Erythroblast (primary cell): ENCODE measurements at regions not wholly inside any gene's neighbourhood (a gene's known extent, or its start where the extent isn't known, plus 50 kb on each side); places are given as distances from the start of the nearest gene placed in this dataset.
A peak's percentile ranks its signal among the peaks of the same experiment; 100 is the strongest.
"Not testable (repeated sequence)": the region's sequence is repeated elsewhere in the genome, so short reads cannot be mapped to it uniquely, and the experiment has no call there.

ENCODE experiments used
- DNase-seq, 2 experiments: peaks; one replicate each; lab custom pipeline; 2025; lab: John Stamatoyannopoulos, UW
- GATA1 ChIP-seq: IDR thresholded peaks from 2 replicates; pipeline ENCODE4 v1.6.1; 2011; ENCODE audit warnings: low read depth, mild to moderate bottlenecking, control low read depth, low read length, moderate library complexity
- POLR2A ChIP-seq: IDR thresholded peaks from 2 replicates; pipeline ENCODE4 v1.6.1; 2011; ENCODE audit warnings: mild to moderate bottlenecking, low read length

DNA sequence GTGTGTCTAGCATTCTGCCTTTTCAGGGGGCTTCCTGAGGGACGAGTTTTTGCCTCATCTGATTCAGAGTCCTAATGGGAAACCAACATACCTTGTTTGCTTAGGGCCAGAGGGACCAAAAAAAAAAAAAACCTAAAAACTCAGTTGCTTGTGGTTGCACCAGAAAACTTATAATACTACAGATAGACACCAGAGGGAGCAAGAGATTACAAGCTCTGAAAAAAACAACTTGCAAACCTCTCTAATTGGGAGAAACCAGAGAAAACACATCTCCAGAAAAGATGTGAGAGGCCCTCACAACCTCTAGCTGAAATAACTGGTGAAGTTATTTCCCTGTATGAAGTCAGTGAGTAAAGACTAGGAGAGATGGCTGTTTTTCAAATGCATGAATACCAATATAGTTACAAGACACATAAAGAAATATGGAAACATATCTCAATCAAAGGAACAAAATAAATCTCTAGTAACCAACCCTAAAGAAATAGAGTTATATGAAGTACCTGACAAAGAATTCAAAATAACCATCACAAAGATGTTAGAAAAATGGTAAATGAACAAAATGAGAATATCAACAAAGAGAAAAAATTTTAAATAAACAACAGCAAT is 233.7 kb upstream of the NFIA start:
- DNase-seq = peak; percentile 64 to 86
- TF ChIP-seq GATA1 (no peak), POLR2A (no peak)

GRCh38 chr1:60847855-60848582 is 234.3 kb upstream of the NFIA start:
- no peak for DNase-seq
- no peak for TF ChIP-seq GATA1
- TF ChIP-seq POLR2A = no peak

DNA sequence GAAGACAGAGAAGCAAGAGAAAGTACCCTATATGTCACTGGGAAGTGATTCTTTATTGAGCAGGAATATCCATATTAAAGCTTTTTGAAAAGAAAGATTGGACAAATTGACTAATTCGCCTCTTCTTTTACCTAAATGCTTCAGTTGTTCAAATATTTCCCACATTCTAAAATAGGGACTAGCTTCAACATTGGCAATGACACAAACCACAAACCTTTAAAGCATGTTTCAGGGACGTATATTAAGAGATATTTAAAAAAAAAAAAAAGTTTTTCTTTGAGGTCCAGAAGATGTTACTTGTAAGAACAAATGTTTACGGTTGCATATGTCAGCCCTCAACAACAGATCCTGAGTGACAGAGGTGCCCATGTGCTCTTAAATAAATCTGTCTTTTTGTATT is 235.0 kb upstream of the NFIA start:
- DNase-seq = no peak
- TF ChIP-seq POLR2A (no peak), GATA1 (no peak)

- not testable (repeated sequence) for DNase-seq
Measured at GRCh38 chr1:60845659-60846058, 236.7 kb upstream of the NFIA start.

- no peak for DNase-seq
- no peak for TF ChIP-seq POLR2A
Measured at GRCh38 chr1:60842304-60842703, 240.1 kb upstream of the NFIA start.

GRCh38 chr1:60841116-60842046 is 241.0 kb upstream of the NFIA start:
- no peak for DNase-seq
- TF ChIP-seq GATA1 = no peak
- TF ChIP-seq POLR2A = no peak

GRCh38 chr1:60840476-60840875 is 241.9 kb upstream of the NFIA start:
- not testable (repeated sequence) for DNase-seq

DNA sequence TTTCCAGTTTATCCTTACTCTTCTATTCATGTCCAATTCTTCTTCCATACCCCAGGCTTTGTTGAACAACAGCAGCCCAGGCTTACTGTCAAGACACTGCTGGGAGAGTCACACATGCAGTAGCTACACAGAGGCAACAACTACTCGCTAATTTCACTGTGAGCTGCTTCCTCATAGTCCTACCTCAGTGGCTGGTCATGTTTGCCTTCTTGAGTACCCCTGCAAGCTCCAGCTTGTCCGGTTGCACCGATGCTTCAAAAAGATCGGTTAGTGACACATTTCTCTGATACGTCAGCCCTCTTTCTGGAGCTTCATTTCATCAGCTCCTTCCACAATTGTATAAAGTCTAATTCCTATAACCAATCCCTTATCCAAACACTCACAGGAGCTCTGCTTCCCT is 246.7 kb upstream of the NFIA start:
- DNase-seq = no peak
- TF ChIP-seq POLR2A = no peak
- no peak for TF ChIP-seq GATA1

- DNase-seq = peak; percentile 24 to 56
- TF ChIP-seq POLR2A (no peak), GATA1 (no peak)
Measured at GRCh38 chr1:60833173-60833572, 249.2 kb upstream of the NFIA start.

GRCh38 chr1:60832367-60832766 is 250.0 kb upstream of the NFIA start:
- DNase-seq = no peak
- TF ChIP-seq POLR2A (no peak), GATA1 (no peak)

- DNase-seq = no peak
- TF ChIP-seq GATA1 (no peak), POLR2A (no peak)
Measured at GRCh38 chr1:60831780-60832179, 250.6 kb upstream of the NFIA start.

DNA sequence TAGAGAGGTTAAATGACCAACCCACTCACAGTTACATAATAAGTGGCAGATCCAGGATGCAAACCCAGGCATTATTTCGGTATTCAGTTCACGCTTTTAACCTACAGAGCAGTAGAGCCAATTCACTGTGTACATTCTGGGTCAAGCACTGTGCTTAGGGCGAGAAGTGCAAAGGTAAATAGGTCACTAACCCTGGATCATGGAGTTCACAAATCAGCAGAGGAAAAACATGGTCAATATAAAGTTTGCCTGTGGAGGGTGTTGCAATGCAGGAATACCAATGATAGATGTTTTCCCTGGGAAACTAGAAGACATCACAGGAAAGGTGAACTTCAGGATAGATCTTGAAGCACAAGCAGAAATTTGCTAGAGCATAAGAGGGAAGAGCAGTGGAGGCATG is 253.4 kb upstream of the NFIA start:
- no peak for DNase-seq
- TF ChIP-seq POLR2A = no peak
- no peak for TF ChIP-seq GATA1

GRCh38 chr1:60826320-60827094 is 255.9 kb upstream of the NFIA start:
- no peak for TF ChIP-seq POLR2A
- no peak for TF ChIP-seq GATA1
- DNase-seq = no peak
